GM10266 (cell line): ENCODE measurements at regions not wholly inside any gene's neighbourhood (a gene's known extent, or its start where the extent isn't known, plus 50 kb on each side); places are given as distances from the start of the nearest gene placed in this dataset.

Experiments used
- DNase-seq: peaks from one replicate; pipeline ENCODE4 v3.0.0; 2012; ENCODE audit errors: extremely low spot score
- TF ChIP-seq, protein P1 (sequence below): IDR thresholded peaks from 2 replicates; pipeline ENCODE4 v1.5.1; 2012; ENCODE audit warnings: mild to moderate bottlenecking, low read depth; ENCODE audit not compliant: control insufficient read depth, insufficient read depth; ENCODE audit errors: missing control alignments

DNA sequence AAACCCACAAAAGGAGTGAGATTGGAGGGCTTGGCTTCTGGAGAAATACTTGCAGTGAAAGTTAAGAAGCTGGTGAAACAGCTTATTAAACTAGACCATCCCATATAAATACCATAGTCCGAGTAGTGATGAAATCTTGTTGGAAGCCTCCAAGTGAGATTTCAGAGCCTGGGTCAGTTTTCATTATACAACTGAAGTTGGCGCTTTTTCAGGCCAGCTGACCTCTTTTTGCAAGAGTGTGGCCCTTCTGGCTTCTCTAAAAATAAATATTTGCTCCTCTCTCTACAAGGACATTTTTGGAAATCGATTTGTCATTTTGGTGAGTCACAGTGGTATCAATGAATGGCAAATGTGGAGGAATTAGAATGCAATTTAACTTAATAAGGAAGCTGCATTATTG, 51.2 kb upstream of the THRB start:
- TF ChIP-seq, protein P1, sequence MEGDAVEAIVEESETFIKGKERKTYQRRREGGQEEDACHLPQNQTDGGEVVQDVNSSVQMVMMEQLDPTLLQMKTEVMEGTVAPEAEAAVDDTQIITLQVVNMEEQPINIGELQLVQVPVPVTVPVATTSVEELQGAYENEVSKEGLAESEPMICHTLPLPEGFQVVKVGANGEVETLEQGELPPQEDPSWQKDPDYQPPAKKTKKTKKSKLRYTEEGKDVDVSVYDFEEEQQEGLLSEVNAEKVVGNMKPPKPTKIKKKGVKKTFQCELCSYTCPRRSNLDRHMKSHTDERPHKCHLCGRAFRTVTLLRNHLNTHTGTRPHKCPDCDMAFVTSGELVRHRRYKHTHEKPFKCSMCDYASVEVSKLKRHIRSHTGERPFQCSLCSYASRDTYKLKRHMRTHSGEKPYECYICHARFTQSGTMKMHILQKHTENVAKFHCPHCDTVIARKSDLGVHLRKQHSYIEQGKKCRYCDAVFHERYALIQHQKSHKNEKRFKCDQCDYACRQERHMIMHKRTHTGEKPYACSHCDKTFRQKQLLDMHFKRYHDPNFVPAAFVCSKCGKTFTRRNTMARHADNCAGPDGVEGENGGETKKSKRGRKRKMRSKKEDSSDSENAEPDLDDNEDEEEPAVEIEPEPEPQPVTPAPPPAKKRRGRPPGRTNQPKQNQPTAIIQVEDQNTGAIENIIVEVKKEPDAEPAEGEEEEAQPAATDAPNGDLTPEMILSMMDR = no peak
- DNase-seq = no peak

DNA sequence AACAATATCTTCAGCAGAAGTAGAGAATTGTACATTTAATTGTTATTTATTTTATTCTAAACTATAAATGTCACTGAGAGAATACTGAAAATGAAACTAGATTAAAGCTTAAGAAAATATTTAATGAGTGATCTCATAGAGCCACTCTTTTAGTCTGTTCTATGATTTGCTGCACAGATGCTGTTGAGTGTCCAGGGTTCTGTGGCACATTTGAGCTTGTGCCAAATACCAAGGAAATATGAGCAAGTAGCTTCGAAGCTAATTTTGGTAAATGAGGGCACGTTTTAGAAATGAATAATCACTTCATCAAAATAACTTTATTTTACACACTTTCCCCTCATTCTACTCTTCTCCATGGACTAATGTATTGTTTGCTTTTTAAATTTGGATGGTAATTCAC, 53.6 kb upstream of the THRB start:
- DNase-seq = no peak
- TF ChIP-seq, protein P1 = no peak

DNA sequence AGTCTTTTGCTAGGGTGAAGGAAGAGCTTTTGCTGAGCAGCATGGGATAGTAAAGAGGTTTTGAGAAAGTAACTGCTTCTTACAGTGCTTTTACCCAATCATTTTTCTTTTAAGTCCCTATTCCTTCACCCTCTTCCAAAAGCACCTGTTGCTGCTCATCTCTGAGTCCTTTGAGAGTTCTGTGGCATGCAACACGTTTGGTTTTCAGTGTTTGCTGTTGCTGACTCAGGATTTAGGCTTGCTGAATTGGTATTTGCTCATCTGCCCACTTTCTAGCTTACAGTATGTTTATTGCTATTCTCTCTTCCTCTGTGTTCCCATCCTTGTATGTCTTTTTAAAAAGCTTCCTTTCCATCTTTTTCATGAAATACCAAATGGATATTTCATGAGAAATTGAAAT, 55.9 kb upstream of the THRB start:
- TF ChIP-seq, protein P1 = no peak
- no peak for DNase-seq

DNA sequence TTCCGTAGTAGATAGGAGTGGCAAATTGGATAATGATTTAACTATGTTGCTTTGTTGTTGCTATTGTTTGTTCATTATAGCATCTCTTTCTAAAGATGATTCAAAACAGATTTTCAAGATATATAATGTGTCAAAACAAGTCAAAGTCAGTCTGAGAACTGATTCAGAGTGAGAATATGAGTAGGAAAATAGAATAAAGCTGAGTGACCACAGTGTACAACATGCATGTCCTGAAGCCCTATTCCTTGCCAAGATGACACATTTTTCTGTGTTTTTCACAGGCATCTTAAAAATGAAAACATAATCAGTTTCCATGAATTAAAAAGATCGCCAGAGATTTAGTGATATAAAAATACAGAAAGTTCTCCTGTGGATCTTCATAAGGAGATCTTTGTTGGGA, 57.0 kb upstream of the THRB start:
- TF ChIP-seq, protein P1 = no peak

DNA sequence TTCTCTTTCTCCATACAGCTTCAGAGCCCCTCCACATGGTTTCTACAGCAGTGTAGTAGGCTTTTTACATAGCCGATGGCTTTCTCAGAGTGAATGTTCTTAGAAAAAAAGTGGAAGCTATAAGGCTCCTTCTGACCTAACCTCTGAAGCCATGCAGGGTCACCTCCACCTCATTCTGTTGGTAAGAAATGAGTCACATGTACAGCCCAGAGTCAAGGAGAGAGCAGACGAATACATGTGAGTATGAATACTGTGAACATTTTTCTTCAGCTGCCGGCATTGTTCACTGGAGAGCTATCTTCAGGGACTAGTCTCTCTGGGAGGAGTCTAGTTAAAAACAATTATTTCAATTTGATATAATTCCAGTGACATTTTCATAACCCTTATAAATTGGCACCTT, 68.2 kb upstream of the THRB start:
- no peak for DNase-seq
- TF ChIP-seq, protein P1 = no peak

More for the DNA sequence above, 57.0 kb upstream of the THRB start:
- DNase-seq = no peak

DNA sequence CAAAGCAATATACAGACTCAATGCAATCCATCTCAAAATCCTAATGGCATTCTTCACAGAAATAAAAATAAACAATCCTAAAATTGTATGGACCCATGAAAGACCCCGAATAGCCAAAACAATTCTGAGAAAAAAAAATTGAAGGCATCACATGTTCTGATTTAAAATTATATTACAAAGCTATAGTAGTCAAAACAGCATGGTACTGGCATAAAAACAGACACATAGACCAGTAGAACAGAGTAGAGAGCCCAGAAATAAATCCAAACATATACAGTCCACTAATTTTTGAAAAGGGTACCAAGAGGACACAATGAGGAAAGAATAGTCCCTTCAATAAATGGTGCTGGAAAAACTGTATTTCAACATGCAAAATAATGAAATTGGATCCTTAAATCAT, 70.4 kb upstream of the THRB start:
- no peak for DNase-seq
- TF ChIP-seq, protein P1 = no peak

DNA sequence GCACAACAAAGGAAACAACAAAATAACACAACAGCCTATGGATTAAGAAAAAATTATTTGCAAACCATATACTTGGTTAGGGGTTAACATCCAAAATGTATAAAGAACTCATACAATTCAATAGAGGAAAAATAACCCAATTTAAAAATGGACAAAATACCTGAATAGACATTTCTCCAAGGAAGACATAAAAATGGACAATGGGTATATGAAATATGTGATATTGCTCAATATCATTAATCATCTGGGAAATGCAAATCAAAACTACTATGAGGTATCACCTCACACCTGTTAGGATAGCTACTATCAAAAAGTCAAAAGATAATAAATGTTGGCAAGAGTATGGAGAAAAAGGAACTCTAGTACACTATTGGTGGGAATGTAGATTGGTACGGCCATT, 71.0 kb upstream of the THRB start:
- DNase-seq = no peak
- TF ChIP-seq, protein P1 = no peak
